Bronchial epithelial cell (primary cell): ENCODE measurements at regions not wholly inside any gene's neighbourhood (a gene's known extent, or its start where the extent isn't known, plus 50 kb on each side); places are given as distances from the start of the nearest gene placed in this dataset.
"Not testable (repeated sequence)": the region's sequence is repeated elsewhere in the genome, so short reads cannot be mapped to it uniquely, and the experiment has no call there.

ENCODE experiments used
- DNase-seq: peaks from one replicate; pipeline ENCODE4 v3.0.0-alpha.2; 2010; ENCODE audit warnings: low read depth
- FAIRE-seq: peaks from 2 replicates; lab custom pipeline; 2011; peaks lifted over from hg19 to GRCh38; lab: Jason Lieb, UNC
- H3K27me3 ChIP-seq: 2 replicates; pipeline ENCODE4 v1.5.1; 2011; ENCODE audit warnings: low read length; ENCODE audit not compliant: control insufficient read depth, insufficient read depth
- H3K36me3 ChIP-seq: 2 replicates; pipeline ENCODE4 v1.5.1; 2011; ENCODE audit warnings: low read length; ENCODE audit not compliant: control insufficient read depth, insufficient read depth
- H3K4me3 ChIP-seq: 2 replicates; pipeline ENCODE4 v1.5.1; 2011; ENCODE audit warnings: mild to moderate bottlenecking, low read depth, low read length, control low read depth
- TF ChIP-seq, protein P1 (sequence below): IDR thresholded peaks from 2 replicates; pipeline ENCODE4 v1.5.1; 2011; ENCODE audit warnings: mild to moderate bottlenecking, moderate library complexity, low read length, control low read depth, inconsistent platforms; ENCODE audit not compliant: insufficient read depth, severe bottlenecking

- Histone ChIP-seq H3K4me3 (no peak overlapping the region), H3K36me3 (no peaks in the 10 kb centered on the region), H3K27me3 (no peaks in the 10 kb centered on the region)
- TF ChIP-seq, protein P1, sequence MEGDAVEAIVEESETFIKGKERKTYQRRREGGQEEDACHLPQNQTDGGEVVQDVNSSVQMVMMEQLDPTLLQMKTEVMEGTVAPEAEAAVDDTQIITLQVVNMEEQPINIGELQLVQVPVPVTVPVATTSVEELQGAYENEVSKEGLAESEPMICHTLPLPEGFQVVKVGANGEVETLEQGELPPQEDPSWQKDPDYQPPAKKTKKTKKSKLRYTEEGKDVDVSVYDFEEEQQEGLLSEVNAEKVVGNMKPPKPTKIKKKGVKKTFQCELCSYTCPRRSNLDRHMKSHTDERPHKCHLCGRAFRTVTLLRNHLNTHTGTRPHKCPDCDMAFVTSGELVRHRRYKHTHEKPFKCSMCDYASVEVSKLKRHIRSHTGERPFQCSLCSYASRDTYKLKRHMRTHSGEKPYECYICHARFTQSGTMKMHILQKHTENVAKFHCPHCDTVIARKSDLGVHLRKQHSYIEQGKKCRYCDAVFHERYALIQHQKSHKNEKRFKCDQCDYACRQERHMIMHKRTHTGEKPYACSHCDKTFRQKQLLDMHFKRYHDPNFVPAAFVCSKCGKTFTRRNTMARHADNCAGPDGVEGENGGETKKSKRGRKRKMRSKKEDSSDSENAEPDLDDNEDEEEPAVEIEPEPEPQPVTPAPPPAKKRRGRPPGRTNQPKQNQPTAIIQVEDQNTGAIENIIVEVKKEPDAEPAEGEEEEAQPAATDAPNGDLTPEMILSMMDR, result no peak
- FAIRE-seq, result no peak
- peak; percentile 69 for DNase-seq
These were observed 69.5 kb upstream of the PODXL start for GRCh38 chr7:131625817-131626372.

- not testable (repeated sequence) for H3K36me3 ChIP-seq, DNase-seq, H3K4me3 ChIP-seq, H3K27me3 ChIP-seq, FAIRE-seq
These were observed 68.9 kb upstream of the PODXL start for GRCh38 chr7:131625345-131625744.

DNA sequence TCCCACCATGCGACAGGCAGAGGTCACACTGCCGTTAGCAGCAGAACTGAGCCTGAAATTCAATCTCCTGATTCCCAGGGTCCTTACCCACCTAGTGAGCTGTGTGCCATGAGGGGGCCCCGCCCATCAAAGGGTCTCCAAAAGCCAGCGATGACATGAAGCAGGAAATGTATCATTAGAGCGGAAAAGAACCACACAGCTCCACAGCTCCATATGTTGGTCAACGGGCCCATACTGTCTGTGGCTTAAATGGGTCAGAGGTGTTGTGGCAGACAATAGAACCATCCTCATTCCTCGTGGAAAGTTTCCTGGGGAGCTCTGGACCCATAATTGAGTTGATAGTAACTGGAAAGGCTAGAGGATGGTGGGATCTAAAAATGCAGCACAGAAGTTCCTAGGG, 68.1 kb upstream of the PODXL start:
- no peak for DNase-seq
- Histone ChIP-seq H3K36me3 (no peaks in the 10 kb centered on the region), H3K27me3 (no peaks in the 10 kb centered on the region), H3K4me3 (no peak overlapping the region)
- no peak for FAIRE-seq
- TF ChIP-seq, protein P1, result no peak

DNA sequence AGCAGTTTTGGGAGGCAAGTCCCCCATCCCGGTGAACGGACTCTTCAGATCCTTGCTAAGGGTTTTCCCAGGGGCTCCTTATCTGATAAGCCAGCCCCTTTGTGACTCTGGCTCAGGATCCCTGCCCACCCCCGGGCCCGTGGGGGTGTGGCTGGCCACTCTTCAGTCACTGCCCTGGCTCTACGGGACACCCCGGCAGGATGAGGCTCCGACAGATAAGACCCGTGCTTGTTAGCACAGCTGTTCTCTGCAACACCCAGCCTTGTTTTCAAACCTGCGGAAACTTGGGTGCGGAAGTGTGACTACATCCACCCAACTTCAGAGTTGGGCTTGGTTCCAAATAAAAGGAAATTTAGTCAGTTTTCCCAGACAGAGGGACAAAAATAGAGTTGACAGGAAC, 66.7 kb upstream of the PODXL start:
- H3K27me3 ChIP-seq, result no peaks in the 10 kb centered on the region
- TF ChIP-seq, protein P1, result no peak
- H3K36me3 ChIP-seq, result no peaks in the 10 kb centered on the region
- DNase-seq (peak; percentile 31), FAIRE-seq (no peak)
- H3K4me3 ChIP-seq, result no peak overlapping the region

DNA sequence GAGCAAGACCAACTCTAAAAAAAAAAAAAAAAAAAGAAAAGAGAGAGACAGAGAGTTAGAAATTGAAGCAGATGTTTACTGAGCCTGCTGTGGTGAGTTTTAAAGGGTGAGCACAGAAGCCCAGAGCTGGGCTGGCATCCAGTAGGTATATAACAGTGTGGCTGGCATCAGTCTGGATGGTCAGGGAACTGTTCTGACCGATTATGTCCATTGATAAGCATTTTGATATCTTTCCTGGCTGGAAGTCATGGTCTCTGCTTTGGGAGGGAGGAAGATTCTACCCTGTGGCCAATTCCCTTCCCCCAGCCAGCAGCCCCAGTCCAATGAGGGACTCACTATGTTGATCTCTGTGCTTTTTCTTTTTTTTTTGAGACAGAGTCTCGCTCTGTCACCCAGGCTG, 65.2 kb upstream of the PODXL start:
- Histone ChIP-seq H3K27me3 (no peaks in the 10 kb centered on the region), H3K36me3 (no peaks in the 10 kb centered on the region), H3K4me3 (no peak overlapping the region)
- DNase-seq (no peak), FAIRE-seq (no peak)
- TF ChIP-seq, protein P1, result no peak

GRCh38 chr7:131620673-131621609, 64.5 kb upstream of the PODXL start:
- TF ChIP-seq, protein P1, result no peak
- DNase-seq, result no peak
- no peak for FAIRE-seq
- H3K36me3 ChIP-seq, result no peaks in the 10 kb centered on the region
- no peaks in the 10 kb centered on the region for H3K27me3 ChIP-seq
- no peak overlapping the region for H3K4me3 ChIP-seq
